Retinal pigment epithelial cell (primary cell): ENCODE measurements at regions not wholly inside any gene's neighbourhood (a gene's known extent, or its start where the extent isn't known, plus 50 kb on each side); places are given as distances from the start of the nearest gene placed in this dataset.
"Not testable (repeated sequence)": the region's sequence is repeated elsewhere in the genome, so short reads cannot be mapped to it uniquely, and the experiment has no call there.

ENCODE experiments used
- DNase-seq: peaks from one replicate; pipeline ENCODE4 v3.0.0-alpha.2; 2010; ENCODE audit warnings: low read depth
- H3K4me3 ChIP-seq: 2 replicates; pipeline ENCODE4 v1.5.1; 2011; ENCODE audit warnings: mild to moderate bottlenecking, low read length, control low read depth, moderate library complexity

DNA sequence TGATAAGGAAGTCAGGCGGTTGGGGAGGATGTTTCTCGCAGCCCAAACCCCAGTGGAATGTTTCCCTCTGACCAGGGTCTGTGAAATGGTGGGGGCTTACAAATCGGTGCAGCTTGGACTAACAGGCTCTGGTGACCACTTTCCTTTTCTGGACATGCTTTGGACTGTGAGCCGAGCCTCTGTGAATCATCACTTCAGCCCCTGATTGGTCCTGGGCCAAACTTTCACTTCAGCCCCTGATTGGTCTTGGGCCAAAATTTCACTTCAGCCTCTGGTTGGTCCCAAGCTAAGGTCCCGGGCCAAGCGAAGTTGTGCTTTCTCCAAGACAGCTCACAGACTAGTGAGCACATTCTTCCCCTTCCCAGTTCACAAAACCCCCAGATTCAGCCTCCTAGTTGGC, 223.7 kb upstream of the ANKRD20A1 start:
- H3K4me3 ChIP-seq, DNase-seq: not testable (repeated sequence)

DNA sequence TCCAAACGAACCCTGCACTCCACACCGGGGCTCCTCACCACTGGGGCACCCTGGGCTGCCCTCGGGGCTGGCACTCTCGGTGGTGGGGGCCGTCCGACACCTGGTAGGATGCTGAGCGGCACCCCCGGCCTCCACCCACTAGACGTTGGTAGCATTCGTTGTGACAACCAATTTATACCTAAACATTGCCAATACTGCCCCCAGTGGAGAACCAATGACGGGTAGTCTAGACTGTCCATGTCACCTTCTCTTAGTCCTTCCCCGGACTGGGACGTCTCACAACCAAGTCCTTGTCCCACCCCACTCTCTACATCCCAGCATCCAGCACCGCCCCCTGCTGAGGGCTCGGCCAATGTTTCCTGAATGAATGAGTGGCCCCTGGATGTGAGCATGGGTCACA, 246.8 kb upstream of the ANKRD20A1 start:
- DNase-seq, H3K4me3 ChIP-seq: not testable (repeated sequence)

DNA sequence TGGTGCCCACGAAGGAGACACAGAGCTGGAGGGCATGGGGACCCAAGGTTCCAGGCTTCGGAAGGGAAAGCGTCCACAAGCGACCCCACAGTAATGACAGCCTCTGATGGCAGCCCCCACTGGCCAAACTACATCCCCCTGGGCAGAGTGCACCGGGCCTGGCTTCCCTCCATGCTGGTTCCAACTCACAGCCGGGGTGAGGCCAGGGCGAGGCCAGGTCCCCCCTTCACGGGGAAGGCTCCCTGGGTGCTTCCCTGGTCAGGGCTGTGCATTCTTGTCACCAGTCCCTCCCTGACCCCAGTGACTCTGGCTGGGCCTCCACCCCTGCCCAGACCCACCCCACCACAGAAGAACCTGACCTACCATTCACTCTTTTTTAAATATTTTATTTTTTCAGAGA, 248.9 kb upstream of the ANKRD20A1 start:
- not testable (repeated sequence) for DNase-seq, H3K4me3 ChIP-seq

DNA sequence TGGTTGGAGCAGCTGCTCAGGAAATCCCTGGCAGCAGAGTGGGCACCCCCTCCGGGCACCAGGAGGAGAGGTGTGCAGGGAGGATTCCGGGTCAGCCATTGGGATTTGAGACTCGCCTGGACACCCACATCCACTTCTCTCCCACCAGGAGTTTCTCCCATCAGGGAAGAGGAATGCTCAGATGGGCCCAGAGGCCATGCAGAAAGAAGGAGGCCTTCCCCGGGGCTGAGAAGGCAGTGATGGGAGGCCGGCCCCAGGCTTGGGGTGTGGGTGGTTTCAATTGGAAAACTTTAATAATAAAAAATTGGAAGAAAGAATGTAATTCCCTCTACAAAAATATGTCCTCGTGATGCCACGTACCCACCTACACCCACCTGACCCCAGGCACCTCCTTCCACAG, 249.3 kb upstream of the ANKRD20A1 start:
- not testable (repeated sequence) for DNase-seq

DNA sequence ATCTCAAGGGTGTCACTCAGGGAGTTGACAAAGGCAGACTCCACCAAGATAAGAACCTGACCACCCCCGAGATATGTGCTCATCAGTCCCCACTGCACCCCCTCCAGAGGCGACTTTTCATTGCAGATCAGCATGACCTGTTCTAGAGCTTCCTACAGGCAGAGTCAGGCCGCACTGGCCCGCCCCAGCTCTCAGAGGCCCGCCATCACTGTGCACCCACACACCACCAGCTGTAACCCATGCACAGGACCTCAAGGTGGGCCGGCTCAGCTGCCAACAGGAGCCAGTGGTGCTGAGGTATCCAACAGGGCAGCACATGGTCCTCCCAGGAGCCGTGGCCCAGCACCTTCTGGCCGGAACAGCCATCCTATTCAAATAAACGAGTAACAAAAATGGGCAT, 253.6 kb upstream of the ANKRD20A1 start:
- DNase-seq, H3K4me3 ChIP-seq: not testable (repeated sequence)

More for the DNA sequence above, 249.3 kb upstream of the ANKRD20A1 start:
- H3K4me3 ChIP-seq: not testable (repeated sequence)

DNA sequence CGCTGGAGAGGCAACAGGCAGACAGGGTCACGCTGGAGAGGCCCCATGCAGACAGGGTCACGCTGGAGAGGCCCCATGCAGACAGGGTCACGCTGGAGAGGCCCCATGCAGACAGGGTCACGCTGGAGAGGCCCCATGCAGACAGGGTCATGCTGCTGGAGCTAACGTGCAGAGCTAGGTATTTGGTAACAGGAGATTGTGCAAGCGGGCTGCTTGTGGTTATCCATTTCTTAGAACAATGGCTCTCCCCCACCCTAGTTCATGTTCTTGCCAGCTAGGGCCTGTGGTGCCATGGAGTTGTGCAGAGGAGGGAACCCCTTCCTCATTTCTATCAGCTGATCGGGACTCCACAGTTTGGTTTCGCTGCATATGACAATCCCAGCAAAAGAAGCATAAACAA, 255.1 kb upstream of the ANKRD20A1 start:
- not testable (repeated sequence) for H3K4me3 ChIP-seq

DNA sequence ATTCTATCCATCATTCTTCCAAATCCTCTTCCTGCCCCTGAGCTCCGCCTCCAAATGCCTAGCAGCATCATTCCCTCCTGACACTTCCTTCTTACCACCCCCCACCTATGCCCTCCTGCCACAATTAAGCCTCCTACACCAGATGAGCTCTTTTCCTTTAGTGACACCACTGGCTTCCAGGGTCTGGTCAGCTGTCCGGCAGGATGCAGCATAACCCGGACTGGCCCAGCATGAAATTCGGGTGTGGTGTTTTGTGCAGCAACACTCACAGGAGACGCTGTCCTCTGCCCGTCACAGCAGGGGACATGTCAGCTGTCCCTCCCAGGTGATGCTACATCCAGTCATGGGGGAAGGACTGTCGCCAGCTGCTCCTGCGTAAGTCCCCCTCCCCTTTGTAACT, 266.3 kb upstream of the ANKRD20A1 start:
- not testable (repeated sequence) for DNase-seq, H3K4me3 ChIP-seq

More for the DNA sequence above, 255.1 kb upstream of the ANKRD20A1 start:
- not testable (repeated sequence) for DNase-seq

DNA sequence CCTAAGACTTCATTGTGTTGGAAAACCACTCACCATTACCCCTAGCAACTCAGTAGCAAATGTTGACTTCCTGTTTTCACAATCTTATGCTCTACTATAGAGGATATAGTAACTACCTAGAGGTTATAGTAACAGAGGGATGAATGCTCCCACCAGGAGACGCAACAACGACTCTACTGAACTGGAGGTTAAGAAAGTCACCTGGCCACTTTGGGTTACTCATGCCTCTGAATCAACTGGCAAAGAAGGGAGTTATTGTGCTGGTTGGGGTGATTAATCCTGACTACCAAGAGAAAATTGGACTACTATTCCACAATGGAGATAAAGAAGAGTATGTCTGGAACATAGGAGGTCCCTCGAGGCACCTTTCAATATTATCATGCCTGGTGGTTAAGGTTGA, 302.9 kb upstream of the ANKRD20A1 start:
- not testable (repeated sequence) for DNase-seq, H3K4me3 ChIP-seq

DNA sequence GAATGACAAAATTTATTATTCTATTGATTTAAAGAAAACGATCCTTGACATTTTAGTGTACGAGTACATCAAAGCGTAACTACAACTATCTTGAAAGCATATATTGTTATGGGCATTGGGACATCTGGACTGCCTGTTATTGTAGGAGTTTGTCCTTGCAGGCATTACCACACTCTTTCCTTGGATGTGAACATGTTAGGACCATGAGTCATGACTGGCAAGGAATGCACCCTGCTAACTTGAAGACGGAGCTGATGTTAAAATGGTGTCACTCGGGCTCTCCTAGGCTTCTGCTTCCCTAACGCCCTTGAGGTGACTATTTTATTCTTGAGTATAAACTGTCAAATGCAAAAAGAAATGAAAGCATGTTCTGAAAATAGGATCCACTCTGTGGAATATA, 308.7 kb upstream of the ANKRD20A1 start:
- DNase-seq, H3K4me3 ChIP-seq: not testable (repeated sequence)

DNA sequence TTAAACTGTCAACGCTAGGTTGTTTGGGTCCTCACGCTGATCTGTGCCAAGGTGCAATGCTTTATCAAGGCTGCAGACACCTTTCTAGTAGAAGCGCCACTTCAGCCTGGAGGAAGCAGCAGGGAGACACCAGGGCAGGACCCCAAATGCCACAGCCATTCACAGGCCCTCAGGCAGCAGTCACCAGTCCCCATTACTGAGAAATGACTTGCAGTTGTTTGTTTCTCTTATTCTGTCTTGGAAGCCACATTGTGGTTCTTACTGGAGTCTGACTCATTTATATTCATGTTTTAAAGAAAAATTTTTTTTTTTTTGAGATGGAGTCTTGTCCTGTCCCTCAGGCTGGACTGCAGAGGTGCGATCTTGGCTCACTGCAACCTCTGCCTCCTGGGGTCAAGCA, 328.9 kb upstream of the ANKRD20A1 start:
- not testable (repeated sequence) for H3K4me3 ChIP-seq, DNase-seq

DNA sequence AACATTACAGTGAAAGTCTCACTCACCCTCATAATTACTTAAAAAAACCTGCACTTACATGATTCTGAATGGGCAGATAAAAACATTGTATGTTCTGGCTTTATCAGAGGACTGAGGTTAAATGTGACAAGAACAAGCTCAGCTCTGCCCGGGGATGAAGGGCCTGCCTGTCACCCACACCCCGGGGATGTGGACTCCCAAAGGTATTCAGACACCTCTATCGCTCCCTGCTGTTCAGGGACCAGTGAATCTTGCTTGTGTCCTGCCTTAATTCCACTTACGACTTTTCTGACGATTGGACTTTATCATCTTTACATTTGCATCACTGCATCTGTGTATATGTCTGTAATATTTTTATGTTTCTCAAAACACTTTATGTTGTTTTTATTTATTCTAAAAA, 341.8 kb upstream of the ANKRD20A1 start:
- not testable (repeated sequence) for H3K4me3 ChIP-seq, DNase-seq

DNA sequence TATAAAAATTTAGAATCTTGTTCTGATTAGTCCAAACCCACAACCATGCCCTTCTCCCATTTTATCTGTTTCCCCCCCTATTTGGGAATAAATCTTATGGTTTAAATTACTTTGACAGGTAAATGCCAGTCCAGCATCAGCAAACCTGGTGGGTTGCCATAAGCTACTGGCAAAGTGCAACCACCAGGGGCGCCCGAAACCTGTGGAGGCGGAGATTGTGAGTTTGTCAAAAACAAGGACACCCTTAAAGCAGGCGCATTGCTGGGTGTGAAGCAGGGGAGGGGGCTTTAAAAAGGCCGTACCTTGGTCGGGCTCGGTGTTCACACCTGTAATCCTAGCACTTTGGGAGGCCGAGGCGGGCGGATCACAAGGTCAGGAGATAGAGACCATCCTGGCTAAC, 344.1 kb upstream of the ANKRD20A1 start:
- DNase-seq, H3K4me3 ChIP-seq: not testable (repeated sequence)

DNA sequence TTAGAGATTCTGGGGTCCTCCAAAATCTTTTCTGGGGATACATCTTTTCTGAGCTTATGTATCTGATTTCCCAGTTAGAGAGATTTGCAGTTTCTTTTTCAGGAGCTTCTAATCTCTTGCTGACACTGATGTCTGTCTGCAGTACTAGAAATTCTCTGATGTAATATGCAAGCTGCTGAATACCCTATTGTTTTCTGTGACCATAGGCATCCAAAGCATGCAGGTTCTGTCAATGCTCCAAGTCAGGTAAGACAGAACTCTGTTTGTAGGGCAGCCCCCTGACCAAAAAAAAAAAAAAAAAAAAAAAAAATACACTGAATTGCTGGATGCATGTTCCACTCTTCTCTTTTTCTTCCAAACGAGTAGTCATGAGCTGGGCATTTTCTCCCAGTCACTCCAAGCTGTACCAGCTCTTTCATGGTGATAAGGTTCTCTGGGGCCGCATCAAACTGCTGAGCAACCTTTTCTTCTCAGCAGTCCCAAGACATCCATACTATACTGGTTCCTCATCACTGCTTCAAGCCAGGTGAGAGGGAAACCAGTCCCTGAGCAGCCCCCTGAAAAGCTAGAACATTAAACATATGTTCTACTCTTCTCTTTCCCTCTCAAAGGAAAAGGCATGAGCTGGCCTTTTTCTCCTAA, 354.9 kb upstream of the ANKRD20A1 start:
- not testable (repeated sequence) for H3K4me3 ChIP-seq, DNase-seq

DNA sequence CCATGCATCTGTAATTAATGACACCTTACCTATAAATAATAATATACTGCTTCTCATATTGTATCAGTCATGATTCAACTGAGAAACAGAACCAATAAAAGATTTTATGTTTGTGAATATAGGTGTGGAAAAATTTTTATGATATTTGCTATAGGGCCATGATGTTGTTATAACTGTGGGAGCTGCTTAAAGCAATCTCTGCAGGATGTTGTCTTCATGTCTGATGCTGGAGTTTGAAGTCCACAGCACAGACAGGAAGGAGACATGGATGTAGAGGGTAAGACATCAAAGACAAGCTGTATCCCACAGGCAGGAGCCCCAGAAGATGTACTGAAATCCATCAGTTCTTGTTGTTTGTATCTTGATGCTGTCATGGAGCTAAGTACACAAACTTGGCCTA, 366.7 kb upstream of the ANKRD20A1 start:
- not testable (repeated sequence) for H3K4me3 ChIP-seq, DNase-seq

DNA sequence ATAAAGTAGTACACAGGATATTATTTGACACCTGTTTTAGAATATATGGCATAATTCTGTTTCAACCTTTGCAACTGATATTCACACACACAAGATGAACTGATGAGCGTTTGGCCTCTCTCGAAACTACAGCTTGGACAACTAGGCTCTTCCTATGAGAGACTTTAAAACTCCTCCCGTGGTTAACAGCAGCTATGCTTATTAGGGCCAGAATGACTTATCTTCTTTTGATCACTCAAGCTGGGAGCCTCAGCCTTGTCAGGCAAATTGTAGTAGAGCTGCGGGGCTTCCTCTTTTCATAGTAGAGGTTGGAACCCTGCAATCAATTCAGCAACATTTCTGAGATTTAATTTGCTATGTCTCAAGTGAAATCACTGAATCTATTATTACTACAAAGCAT, 381.3 kb upstream of the ANKRD20A1 start:
- H3K4me3 ChIP-seq, DNase-seq: not testable (repeated sequence)

DNA sequence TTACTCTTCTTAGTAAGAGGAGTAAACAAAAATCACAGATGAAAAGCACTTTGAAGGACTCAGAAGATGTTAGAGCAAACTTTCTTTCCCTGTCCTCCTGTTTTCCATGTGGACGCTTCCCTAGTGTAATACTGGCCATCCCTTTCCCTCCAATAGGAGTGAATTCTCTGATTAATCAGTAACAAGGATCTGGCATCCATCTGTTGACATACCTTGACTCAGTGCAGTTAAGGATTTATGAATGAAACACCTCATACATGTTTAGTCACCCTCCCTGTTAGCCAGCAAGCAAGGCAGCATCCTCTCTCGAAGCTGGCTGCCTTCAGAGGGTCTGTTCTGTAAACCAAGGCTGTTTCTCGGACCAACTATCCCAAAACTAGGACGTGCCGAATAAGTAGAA, 388.0 kb upstream of the ANKRD20A1 start:
- H3K4me3 ChIP-seq, DNase-seq: not testable (repeated sequence)

DNA sequence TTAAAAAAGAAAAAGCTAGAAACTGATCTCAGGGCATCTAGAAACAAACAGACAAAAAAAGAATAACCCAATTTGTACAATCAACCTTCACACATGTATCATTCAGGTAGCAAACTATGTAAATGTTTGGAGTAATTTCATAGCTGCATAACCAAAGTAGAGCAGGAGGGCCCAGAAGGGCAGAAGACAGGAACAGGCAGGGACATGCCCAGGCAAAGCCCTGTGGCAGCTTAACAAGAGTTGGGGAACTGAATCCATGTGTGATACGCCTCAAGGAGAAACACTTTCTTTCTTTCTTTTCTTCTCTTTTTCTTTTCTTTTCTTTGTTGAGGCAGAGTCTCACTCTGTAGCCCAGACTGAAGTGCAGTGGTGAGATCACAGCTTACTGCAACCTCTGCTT, 390.4 kb upstream of the ANKRD20A1 start:
- not testable (repeated sequence) for H3K4me3 ChIP-seq, DNase-seq

DNA sequence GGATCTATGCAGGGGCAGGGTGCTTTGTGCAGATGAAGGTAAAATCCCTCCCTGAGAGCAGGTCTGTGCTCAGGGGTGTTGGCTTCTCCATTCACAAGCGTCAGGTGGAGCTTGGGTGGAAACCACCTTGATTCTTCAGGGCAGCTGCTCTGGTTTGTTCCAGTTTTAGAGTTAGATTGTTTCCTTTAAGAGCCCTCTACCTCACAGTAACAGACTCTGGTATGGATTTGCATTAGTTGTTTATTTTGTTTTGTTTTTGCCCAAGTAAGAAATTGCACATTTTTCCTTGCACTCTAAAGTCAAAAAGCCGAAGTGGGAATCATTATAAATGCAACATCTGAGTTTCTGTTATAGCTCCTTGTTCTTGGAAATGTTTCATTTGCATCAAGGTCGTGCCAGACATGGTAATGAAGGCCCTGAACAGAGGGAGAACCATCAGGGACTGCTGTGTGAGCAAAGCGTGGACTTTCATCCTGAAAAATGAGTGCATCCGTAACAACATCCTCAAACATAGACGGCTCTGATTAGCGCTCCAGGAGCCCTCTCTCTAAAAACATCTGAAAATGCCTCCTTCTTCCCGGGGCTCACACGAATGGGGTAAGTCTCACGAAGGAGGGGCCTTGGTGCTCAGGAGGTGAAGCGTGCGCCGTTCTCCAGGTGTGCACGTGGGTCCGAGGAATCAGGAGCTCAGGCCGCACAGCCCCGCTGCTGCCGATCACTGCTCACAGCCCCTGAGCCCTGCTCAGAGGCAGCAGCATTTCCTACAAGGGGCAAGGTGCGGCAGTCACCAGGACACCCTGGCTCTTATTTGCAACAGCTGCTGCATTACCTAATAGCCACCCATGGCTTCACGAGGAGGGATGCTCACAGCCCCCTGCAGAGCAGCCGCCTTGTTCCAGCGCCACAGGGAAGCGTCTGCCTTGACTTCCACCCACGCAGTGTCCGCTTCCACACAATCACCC, 396.7 kb upstream of the ANKRD20A1 start:
- DNase-seq, H3K4me3 ChIP-seq: not testable (repeated sequence)

DNA sequence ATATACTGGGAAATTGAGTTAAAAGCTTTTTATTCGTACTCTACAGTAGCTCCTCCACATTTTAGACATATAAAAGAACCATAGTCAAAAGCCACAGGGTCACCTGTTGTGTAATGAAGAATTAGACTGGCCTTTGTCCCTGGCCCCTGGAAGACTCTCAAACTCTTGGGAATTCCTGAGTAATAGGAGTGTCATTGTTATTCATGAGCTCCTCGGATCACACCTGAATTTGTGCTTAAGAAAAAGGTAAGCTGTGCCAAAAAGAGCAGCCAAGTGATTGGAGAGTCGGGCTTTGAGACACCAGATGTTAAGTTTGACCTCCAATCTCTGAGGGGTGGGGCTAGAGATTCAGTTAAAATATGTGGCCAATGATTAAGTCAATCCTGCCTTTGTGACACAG, 405.8 kb upstream of the ANKRD20A1 start:
- DNase-seq, H3K4me3 ChIP-seq: not testable (repeated sequence)

DNA sequence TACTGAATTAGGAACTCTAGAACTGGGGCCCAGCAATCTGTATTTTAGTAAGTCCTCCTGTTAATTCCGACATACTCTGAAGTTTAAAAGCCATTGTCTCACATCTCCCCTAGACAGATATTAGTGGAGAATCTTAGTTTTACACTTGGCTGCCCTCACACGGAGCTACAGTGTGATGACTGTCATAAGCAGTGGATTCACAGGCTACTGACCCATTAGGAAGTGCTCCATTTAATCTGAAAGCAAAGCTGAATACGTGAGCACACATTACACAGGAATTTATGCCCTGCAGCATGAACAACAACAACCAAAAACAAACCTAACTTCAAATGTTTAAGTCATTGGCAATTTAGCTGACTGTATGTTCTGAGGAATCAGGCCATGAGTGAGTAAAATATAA, 416.4 kb upstream of the ANKRD20A1 start:
- not testable (repeated sequence) for H3K4me3 ChIP-seq, DNase-seq

DNA sequence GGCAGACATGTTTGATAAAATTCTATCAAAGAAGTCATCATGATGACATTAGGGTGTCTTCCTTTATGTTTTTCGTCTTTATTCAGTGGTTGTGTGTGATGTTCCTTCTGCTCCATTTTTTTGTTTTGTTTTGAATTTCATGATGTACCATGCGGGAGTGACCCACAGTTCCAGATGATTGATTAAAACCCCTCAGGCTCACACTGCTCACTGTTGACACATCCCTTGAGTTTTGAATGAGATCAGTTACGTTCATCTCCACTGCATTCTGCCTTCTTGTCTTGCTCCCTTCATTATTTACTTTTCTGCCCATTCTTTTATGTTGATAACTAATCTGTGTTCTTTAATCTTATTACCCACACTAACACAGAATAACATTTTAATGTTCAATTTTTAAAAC, 421.7 kb upstream of the ANKRD20A1 start:
- DNase-seq: not testable (repeated sequence)

More for the DNA sequence above, 421.7 kb upstream of the ANKRD20A1 start:
- H3K4me3 ChIP-seq: not testable (repeated sequence)
